GM19468 (cell line): ENCODE measurements at regions not wholly inside any gene's neighbourhood (a gene's known extent, or its start where the extent isn't known, plus 50 kb on each side); places are given as distances from the start of the nearest gene placed in this dataset.

Source experiments
- ATAC-seq: cut with Tn5 transposase; IDR thresholded peaks from one replicate; pipeline ENCODE4 v1.9.1; 2021; ENCODE audit warnings: mild to moderate bottlenecking, moderate library complexity, moderate number of reproducible peaks; ENCODE audit not compliant: unreplicated experiment; ENCODE audit errors: extremely low read depth

DNA sequence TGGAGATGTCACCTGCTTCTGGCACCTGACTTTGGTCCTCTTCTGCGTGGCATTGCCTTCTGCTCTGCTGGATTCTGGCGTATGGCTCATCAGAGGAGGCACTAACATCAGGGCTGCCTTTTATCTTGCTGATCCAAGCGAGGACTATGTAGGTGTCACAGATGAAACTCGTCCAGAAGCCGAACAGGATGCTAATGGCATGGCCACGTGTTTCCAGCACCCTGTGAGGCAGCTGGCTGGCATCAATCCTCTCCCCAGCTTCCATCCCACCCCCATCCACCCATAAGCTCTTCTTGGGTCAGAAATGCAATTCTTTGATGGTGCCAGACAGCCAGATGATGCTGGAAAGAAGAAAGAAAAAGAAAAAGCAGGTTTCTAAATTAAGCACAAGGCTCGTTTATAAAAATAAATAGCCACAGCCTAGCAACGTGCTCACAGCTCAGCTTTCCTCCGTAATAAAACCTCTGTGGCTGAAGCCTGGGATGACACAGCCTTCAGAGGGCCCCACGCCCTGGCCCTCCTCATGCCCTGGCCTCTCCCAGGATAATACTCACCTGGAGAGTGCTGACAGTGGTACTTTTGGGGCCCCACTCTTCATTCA is 212.9 kb upstream of the SERP2 start:
- no peak for ATAC-seq

DNA sequence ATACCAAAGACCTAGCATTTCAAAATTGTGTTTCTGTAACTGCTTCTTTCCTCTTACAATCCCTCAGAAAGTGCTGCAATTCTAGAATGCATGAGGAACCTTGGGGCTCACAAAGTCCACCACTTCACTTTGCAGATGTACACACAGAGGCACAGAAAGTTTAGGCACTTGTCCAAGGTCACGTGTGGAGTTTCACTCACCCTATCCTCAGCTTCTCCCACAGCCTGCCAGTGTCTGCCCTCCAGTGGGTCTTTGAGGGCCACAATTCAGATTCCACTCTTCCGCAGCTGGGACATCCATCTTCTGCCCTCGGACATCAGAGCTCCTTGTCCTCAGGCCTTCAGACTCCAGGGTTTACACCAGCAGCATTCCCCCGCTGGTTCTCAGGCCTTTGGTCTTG is 210.5 kb upstream of the SERP2 start:
- no peak for ATAC-seq

DNA sequence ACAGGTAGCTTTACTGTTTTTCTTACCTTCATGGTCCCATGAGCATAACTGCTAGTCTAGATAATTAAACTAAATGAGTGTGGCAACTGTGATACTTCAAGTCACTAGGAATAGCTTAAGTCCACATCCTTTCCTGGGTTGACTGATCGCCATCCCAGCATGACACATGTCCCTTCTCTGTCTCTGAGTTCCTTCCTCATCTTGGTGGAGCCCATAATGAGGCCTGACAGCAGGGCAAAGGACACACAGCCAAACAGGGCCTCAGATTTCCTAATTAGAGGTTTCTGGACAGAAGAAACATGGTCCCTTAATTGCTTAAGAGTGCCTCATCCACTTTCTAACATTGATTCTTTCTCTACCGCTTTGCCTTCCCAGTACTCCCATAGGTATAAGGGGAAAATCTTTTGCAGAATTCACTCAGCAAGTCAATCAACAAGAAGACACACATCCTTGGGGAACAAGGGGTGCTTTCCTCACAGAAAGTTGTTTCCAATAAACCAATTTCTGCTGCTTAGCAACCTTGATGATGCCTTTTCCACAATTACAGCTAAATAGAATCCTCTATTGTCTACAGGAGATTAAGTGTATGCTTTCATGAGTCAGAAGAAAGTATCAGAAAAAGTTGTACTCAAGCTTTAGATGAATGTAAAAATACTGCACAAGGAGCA is 208.3 kb upstream of the SERP2 start:
- no peak for ATAC-seq

DNA sequence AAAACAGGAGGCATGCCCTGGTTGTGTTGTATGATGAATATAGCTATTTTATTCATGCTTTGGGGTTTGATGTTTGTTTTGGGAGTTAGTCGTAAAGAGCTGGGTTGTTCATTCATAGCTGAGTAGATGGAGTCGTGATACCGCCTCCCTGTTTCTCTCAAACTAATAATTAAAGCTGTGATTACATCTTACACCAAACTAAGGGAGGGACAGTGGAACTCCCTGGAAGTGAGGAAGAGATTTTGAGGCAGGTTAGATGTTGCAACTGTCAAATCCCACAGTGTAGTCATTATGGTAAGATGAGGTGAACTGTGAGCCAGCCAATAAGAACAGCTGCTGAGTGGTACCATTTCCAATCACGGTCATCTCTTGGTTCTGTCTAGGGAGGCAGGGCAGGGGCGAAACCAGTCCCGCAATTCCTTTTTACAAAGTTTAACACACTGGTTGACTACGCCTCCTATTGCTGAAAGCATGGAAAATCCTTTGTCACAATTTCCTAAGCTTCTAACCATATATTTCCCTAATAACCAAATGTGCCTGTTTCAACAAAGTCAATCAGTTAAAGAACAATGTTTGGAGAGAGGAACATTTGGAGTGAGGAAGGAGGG is 207.6 kb upstream of the SERP2 start:
- ATAC-seq, result no peak

DNA sequence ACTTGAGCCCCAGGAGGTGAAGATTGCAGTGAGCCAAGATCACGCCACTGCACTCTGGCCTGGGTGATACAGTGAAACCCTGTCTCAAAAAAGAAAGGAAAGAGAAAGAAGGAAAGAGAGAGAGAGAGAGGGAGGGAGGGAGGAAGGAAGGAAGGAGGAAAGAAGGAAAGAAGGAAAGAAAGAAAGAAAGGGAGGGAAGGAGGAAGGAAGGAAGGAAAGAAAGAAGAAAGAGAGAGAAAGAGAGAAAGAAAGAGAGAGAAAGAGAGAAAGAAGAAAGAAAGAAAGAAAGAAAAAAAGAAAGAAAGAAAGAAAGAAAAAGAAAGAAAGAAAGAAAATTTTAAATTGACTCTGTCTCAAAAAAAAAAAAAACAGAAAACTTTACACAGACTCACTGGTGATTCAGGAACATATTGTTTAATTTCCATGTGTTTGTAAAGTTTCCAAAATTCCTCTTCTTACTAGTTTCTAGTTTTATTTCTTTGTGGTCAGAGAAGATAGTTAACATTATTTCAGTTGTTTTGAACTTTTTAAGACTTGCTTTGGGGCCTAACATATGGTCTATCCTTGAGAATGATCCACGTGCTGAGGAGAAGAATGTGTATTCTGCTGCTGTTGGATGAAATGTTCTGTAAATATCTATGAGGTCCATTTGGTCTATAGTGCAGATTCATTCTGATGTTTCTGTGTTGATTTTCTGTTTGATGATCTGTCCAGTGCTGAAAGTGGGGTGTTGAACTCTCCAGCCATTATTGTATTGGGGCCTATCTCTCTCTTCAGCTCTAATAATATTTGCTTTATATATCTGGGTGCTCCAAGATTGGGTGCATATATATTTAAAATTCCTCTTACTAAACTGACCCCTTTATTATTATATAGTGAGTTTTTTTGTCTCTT is 204.4 kb upstream of the SERP2 start:
- ATAC-seq, result no peak

DNA sequence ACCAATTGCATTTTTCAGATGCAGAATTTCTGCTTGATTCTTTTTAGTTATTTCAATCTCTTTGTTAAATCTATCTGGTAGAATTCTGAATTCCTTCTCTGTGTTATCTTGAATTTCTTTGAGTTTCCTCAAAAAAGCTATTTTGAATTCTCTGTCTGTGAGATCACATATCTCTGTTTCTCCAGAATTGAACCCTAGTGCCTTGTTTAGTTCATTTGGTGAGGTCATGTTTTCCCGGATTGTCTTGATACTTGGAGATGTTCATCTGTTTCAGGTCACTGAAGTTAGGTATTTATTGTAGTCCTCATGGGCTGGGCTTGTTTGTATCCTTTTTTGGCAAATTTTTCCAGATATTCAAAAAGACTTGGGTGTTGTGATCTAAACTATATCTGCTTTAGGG is 202.9 kb upstream of the SERP2 start:
- no peak for ATAC-seq

DNA sequence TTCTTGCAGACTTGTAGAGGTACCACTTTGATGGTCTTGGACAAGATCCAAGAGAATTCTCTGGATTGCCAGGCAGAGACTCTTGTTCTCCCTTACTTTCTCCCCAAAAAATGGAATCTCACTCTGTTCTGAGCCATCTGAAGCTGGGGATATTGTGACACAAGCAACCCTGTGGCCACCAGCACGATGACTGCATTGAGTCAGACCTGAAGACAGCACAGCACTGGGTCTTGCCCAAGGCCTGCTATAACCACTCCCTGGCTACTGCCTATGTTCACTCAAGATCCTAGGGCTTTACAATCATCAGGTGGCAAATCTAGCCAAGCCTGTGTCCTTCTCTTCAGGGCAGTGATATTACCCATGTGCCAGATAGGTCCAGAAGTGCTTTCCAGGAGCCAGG is 202.5 kb upstream of the SERP2 start:
- ATAC-seq, result no peak

DNA sequence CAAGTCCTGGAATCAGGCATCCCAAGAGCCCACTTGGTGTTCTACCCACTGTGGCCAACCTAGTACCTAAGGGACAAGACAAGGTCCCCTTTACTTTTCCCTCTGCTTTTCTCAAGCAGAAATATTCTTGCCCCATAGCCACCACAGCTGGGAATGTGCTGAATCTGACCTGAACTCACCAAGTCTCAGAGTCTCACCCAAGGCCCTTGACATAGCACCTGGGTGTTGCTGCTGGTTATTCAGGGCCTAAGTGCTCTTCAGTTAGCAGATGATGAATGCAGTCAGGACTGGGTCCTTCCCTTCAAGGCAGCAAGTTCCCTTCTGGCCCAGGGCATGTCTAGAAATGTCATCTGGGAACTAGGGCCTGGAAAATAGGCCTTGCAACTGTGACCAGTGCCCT is 201.8 kb upstream of the SERP2 start:
- ATAC-seq, result no peak

DNA sequence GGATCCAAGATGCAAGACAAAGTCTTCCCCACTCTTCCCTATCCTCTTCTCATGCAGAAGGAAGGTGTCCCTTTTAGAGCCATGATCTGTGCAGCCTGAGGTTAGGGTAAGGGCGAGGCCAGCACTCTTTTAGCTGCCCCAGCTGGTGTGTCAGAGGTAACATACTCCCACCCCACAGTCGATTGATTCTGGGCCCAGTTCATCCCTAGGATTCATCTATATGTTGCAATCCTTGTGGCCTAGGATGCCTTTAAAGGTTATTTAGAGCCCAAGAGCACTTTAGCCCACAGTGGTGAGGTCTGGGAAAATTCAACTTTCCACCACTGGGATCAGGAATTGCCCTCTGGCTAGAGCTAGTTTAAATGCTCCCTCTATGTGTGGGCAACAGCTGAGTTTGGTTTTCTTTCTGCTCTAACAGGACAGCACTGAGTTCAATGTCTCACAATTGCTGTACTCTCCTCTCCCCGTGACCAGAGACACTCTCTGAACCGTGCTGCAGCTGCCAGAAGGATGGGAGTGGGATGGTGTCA is 201.3 kb upstream of the SERP2 start:
- no peak for ATAC-seq

DNA sequence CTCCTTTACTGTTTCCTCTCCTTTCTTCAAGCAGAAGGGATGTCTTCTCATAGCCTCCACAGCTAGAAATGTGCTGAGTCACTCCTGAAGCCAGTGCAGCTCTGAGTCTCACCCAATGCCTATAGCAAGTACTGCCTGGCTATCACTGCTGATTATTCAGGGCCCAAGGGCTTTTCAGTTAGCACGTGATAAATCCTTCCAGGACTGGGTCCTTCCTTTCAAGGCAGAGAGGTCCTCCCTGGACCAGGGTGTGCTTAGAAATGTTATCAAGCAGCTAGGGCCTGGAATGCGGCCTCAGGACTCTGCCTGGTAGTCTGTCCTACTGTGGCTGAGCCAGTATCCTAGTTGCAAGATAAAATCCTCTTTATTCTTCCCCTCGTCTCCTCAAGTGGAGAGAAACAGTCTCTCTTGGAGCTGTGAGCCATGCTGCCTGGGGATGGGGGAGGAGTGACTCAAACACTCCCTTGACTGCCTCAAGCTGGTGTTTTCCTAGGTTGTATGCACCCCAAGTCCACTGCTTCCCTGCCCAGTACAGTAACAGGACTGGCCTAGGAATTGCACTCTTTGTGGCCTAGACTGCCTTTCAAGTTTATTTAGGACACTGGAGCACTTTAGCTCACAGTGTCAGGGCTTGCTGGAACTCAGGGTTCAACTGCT is 198.7 kb upstream of the SERP2 start:
- no peak for ATAC-seq

DNA sequence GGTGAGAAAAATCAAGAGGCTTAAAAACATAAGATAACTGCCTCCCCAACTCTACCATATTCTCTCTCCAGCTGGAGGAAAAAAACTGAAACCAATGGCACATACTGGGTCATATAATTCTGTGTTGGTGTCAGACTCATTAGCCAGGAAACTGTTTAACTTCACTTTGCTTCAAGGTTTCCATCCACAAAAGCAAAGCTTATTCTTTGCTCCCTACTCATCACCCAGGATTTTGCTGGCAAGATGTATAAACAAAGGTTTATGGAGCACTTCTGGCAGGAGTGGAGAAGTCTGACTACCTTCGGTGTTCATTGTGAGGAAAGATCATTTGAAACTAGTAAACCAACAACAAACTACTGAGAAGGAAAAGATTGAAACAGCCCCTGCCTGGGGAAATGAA is 197.5 kb upstream of the SERP2 start:
- no peak for ATAC-seq

DNA sequence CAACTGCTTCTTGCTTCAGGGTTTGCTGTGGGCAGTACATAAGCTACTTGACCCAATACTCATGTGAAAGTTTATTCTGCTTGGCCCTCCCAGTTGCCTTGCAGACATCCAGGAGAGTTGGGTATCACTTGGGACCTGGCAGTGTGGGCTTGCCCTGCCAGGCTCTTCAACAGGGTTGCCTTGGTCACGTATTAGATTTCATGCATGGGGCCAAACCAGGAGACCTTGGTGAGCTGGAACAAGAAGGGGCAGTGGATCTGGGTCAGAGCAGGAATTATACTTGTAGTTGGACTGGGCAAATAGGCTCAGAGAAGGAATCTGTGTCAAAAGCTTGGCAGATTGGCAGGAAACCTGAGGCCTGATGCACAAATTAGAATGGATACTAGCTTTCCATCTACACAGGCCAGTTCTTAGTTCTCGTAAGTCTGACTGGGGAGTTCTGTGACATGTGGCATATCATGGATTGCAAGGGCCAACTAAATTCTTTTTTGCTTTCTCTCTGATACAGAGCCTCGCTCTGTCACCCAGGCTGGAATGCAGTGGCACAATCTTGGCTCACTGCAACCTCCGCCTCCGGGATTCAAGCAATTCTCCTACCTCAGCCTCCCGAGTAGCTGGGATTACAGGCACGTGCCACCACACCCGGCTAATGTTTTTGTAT is 192.6 kb upstream of the SERP2 start:
- no peak for ATAC-seq

DNA sequence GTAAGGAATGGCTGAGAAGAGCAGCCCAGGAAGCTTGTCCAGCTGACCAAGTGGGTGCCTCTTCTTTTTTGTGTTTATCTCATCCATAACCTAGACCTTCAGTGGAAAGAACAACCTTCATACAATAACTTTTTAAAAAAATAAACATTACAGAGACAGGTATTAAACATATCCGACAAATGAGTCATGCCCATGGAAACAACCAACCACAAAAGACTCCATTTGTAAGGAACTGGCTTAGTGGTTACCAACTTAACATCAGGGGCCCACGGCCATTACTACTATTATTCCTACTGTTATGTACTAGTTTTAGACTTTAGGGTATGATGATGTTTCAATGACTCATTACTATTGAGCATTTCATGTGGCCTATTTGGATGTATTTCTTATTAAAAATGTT is 191.7 kb upstream of the SERP2 start:
- no peak for ATAC-seq

DNA sequence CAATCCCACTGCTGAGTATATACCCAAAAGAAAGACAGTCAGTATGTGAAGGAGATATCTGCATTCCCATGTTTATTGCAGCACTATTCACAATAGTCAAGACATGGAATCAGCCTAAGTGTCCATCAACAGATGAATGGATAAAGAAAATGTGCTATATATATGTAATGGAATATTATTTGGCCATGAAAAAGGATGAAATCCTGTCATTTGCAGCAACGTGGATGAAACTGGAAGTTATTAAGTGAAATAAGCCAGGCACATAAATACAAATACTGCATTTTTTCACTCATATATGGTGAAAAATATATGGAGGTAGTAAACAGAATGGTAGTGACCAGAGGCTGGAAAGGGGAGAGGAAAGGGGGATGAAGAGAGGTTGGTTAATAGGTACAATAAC is 188.9 kb upstream of the SERP2 start:
- ATAC-seq, result no peak

DNA sequence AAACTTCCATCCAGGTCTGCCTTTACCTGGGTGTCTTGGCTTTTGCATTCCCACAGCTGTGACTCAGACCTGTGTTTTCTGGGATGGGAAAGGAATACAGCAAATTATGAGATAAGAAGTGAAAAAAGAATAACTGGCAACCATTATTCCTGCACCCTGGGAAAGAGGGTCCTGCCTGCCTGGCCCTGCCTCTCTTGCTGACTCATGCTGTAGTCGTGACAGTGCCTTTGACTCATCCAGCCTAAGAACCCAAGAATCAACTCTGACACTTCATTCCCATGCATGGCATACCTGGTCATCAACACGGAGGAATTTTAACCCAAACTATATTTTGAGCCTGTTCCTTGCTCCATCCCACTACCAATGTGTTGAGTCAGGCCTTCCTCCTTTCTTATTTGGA is 185.4 kb upstream of the SERP2 start:
- ATAC-seq, result no peak

DNA sequence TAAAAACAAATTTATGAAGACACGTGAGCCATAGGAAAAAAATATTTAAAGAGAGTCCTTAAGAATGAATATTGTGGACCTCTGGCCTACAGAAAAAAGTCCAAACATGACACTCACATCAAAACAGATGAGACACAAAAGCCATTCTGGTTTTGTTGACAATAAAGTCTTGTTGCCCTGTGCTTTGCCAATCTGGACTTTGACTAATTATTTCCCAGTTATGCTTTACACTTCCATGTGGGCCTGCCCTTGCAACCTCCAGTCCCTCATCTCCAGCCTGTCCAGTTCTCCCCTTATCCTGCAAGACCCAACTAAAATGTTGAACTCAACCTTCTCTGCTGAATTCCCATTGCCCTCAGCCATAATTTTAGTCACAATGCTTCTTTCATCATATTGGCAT is 184.5 kb upstream of the SERP2 start:
- no peak for ATAC-seq

DNA sequence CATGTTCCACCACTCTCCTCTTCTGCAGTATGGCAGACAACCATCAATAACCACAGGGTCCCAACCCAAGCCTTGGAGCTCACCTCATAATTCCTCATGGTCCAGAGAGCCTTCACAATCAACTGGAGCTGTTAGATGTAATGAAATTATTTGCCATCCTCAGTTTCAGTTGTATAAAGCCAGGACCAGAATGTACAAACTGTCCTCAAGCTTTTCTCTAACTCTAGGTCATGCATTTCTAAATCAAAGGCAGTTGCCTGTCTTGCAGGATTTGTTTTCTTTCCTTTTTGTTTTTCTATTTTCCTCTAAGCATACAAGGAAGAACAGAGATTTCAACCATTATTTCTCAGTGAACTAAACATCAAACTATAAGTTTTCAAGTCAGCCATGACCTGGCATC is 182.5 kb upstream of the SERP2 start:
- no peak for ATAC-seq

DNA sequence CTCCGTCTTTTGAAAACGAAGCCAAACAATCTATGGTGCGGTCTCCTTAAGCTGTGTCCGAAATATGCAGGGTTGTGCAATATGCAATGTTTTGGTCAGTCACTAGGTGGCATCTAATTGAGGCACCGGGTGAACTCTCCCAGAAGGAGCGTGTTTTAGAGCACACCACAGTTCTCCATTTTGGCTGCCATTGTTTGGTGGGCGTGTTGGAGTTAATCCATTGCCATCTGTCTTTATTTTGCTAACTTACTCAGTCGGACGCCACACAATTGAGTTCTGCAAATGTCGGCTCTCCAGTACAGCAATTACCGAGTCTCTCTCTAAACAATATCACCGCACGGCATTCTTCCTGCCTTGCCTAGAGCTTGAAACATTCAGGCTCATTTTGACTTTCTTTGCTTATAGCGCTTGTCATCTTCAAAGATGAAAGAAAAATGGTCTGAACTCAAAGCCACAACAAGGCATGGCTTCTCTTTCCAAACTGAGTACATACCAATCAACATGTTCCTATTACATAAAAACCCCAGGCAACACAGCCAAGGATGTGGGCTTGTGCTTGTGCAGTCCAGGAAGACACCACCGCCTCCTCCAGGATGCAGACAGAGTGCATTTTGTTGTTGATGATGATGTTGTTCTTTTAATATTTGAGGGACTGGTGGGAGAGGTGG is 182.0 kb upstream of the SERP2 start:
- no peak for ATAC-seq

DNA sequence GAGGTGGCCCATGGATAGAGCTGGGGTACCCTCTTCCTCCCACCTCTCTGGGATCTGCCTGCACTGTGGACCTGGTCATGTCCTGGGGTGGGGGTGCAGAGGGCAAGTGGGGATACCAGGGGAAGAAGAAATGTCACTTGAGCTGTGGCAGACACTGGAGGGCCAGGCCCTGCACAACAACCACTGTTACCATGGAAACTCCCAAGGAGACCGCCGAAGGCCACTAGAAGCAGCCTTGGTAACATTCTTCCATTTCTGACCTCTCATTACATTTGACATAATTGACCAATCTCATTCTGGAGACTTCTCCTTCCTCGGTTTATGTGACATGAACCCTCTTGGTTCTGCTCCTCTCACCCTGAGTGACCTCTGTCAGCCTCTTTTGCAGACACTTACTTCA is 179.9 kb upstream of the SERP2 start:
- no peak for ATAC-seq
